ENCODE measurements at regions not wholly inside any gene's neighbourhood (a gene's known extent, or its start where the extent isn't known, plus 50 kb on each side); places are given as distances from the start of the nearest gene placed in this dataset.

GRCh38 chr15:95091444-95091843, 860.1 kb downstream of the MCTP2 start:
- no peak for DNase-seq

GRCh38 chr15:95095250-95095649, 863.9 kb downstream of the MCTP2 start:
- DNase-seq, result no peak

- no peak for DNase-seq
Measured at GRCh38 chr15:95096651-95097050, 865.3 kb downstream of the MCTP2 start.

- no peak for DNase-seq
Measured at GRCh38 chr15:95097361-95097760, 866.0 kb downstream of the MCTP2 start.

- no peak for DNase-seq
Measured at GRCh38 chr15:95105229-95105628, 873.9 kb downstream of the MCTP2 start.

GRCh38 chr15:95106801-95107200, 875.4 kb downstream of the MCTP2 start:
- no peak for DNase-seq

- DNase-seq, result no peak
Measured at GRCh38 chr15:95108673-95109072, 877.3 kb downstream of the MCTP2 start.

- no peak for DNase-seq
Measured at GRCh38 chr15:95111969-95112368, 880.6 kb downstream of the MCTP2 start.

GRCh38 chr15:95113041-95113440, 881.7 kb downstream of the MCTP2 start:
- DNase-seq, result no peak

GRCh38 chr15:95119041-95119610, 887.8 kb downstream of the MCTP2 start:
- no peak for DNase-seq

GRCh38 chr15:95120595-95120994, 889.2 kb downstream of the MCTP2 start:
- DNase-seq, result no peak

- DNase-seq, result no peak
Measured at GRCh38 chr15:95121191-95121590, 889.8 kb downstream of the MCTP2 start.

- no peak for DNase-seq
Measured at GRCh38 chr15:95125803-95126202, 894.4 kb downstream of the MCTP2 start.

GRCh38 chr15:95127356-95127755, 896.0 kb downstream of the MCTP2 start:
- DNase-seq, result no peak

GRCh38 chr15:95129574-95129973, 898.2 kb downstream of the MCTP2 start:
- DNase-seq, result no peak

GRCh38 chr15:95131131-95131556, 899.8 kb downstream of the MCTP2 start:
- no peak for DNase-seq

- DNase-seq, result no peak
Measured at GRCh38 chr15:95132774-95133173, 901.4 kb downstream of the MCTP2 start.

GRCh38 chr15:95134431-95135110, 903.2 kb downstream of the MCTP2 start:
- no peak for DNase-seq

GRCh38 chr15:95138604-95139270, 907.4 kb downstream of the MCTP2 start:
- no peak for DNase-seq

- DNase-seq, result no peak
Measured at GRCh38 chr15:95141486-95141885, 910.1 kb downstream of the MCTP2 start.

GRCh38 chr15:95142531-95142930, 911.2 kb downstream of the MCTP2 start:
- no peak for DNase-seq

- DNase-seq, result no peak
Measured at GRCh38 chr15:95146481-95146880, 915.1 kb downstream of the MCTP2 start.

GRCh38 chr15:95148183-95148582, 916.8 kb downstream of the MCTP2 start:
- no peak for DNase-seq

GRCh38 chr15:95149036-95149435, 917.7 kb downstream of the MCTP2 start:
- no peak for DNase-seq
